Kidney epithelial cell (primary cell): ENCODE measurements at regions not wholly inside any gene's neighbourhood (a gene's known extent, or its start where the extent isn't known, plus 50 kb on each side); places are given as distances from the start of the nearest gene placed in this dataset.
A peak's percentile ranks its signal among the peaks of the same experiment; 100 is the strongest.

Experiments used
- DNase-seq: peaks from one replicate; pipeline ENCODE4 v3.0.0-alpha.2; 2010; ENCODE audit warnings: low read depth
- H3K27me3 ChIP-seq: 2 replicates; pipeline ENCODE4 v1.6.0; 2011; ENCODE audit warnings: low read length; ENCODE audit not compliant: control insufficient read depth, insufficient read depth
- H3K36me3 ChIP-seq: 2 replicates; pipeline ENCODE4 v1.5.1; 2011; ENCODE audit warnings: low read length; ENCODE audit not compliant: control insufficient read depth, insufficient read depth
- H3K4me3 ChIP-seq: 2 replicates; pipeline ENCODE4 v1.5.1; 2011; ENCODE audit warnings: low read depth, mild to moderate bottlenecking, control low read depth, low read length
- TF ChIP-seq, protein P1 (sequence below): IDR thresholded peaks from 2 replicates; pipeline ENCODE4 v1.5.1; 2011; ENCODE audit warnings: mild to moderate bottlenecking, moderate library complexity, low read length, control low read depth, inconsistent platforms; ENCODE audit not compliant: insufficient read depth, poor library complexity, severe bottlenecking

DNA sequence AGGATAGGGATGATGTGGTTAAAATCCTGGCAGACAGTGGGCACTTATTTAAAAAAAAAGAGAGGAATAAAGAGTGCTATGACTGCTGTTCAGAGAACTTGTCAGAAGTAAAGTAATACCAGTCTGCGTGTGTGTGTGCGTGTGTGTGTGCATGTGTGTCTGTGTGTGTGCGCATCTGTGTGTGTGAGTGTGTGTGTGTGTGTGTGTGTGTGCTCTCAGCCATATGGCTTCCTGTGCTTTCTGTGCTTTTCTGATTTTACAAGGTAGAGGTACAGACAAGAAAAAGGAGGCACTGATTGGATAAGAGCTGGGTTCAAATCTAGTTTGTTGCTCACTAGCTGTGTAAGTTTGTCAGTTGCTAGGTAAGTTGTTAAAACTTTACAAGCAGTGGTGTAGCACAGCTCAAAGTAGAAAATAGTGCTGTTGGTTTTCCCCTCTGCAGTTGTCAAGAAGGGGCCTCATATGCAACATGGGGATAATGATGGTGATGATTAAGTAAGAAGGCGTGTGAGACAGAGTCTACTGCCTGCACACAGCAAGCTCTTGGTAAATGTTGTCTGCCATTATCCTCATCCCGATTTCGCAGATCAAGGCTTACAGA, 155.3 kb upstream of the ZNF217 start:
- no peaks in the 10 kb centered on the region for H3K36me3 ChIP-seq
- TF ChIP-seq, protein P1, sequence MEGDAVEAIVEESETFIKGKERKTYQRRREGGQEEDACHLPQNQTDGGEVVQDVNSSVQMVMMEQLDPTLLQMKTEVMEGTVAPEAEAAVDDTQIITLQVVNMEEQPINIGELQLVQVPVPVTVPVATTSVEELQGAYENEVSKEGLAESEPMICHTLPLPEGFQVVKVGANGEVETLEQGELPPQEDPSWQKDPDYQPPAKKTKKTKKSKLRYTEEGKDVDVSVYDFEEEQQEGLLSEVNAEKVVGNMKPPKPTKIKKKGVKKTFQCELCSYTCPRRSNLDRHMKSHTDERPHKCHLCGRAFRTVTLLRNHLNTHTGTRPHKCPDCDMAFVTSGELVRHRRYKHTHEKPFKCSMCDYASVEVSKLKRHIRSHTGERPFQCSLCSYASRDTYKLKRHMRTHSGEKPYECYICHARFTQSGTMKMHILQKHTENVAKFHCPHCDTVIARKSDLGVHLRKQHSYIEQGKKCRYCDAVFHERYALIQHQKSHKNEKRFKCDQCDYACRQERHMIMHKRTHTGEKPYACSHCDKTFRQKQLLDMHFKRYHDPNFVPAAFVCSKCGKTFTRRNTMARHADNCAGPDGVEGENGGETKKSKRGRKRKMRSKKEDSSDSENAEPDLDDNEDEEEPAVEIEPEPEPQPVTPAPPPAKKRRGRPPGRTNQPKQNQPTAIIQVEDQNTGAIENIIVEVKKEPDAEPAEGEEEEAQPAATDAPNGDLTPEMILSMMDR: no peak
- DNase-seq: peak; percentile 86
- no peaks in the 10 kb centered on the region for H3K27me3 ChIP-seq
- no peak overlapping the region for H3K4me3 ChIP-seq

DNA sequence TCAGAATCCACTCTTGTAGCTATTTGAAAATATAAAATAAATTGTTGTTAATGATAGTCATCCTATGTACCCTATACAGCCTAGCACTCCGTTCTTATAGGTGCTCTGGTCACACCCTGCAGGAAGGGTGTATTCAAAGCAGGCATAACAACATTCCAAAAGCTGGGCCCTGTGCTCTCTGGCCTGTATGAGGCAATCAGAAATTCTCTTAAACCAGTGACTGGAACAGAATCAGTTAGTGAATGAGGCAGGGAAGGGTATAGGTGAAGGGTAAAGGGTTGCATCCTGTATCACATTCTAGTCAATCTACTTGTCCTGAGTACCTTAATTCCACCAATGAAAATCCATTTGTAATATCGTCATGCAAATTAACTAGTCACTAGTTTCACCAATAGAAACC, 154.5 kb upstream of the ZNF217 start:
- DNase-seq: no peak
- Histone ChIP-seq H3K27me3 (no peaks in the 10 kb centered on the region), H3K4me3 (no peak overlapping the region), H3K36me3 (no peaks in the 10 kb centered on the region)
- TF ChIP-seq, protein P1: no peak

DNA sequence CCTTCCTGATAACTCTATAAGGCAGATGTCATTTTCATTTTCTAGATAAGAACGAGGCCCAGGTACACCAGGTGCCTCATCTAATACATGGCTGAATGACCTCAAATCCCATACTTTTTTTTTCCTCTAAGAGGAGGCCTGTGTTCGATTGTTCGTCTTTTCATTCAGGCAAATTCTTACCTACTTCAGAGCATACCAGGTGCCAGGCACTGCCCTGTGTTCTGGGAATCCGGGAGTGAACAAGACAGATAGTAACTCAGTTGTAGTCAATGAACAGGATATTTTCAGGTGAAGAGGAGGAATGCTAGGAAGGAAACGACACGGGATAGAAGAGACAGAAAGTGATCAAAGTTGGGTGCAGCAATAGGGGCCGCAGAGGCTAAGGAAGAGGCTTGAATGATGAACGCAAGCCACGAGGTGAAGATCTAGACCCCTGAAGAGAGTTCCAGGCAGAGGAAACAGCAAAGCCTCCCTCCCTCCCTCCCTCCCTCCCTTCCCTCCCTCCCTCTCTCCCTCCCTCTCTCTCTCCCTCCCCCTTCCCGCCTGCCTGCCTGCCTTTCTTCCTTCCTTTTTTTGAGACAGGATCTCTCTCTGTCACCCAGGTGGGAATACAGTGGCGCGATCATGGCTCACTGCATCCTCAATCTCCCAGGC, 150.1 kb upstream of the ZNF217 start:
- Histone ChIP-seq H3K36me3 (no peaks in the 10 kb centered on the region), H3K27me3 (no peaks in the 10 kb centered on the region), H3K4me3 (no peak overlapping the region)
- DNase-seq: no peak
- TF ChIP-seq, protein P1: no peak

DNA sequence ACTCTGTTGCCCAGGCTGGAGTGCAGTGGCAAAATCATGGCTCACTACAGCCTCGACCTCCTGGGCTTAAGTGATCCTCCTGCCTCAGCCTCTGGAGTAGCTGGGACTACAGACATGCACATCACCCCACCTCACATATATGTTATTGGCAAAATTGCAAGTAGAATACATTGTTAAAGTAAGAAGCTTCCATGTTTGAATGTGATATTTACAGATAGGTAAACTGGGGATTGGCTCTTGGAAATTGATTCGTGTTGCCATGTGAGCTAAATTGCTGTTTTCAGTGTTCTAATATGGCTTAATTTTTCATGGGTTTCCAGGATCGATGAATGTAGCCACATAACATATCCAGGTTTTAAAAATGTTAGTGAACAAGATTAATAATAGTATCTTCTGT, 149.0 kb upstream of the ZNF217 start:
- H3K36me3 ChIP-seq: no peaks in the 10 kb centered on the region
- TF ChIP-seq, protein P1: no peak
- no peak overlapping the region for H3K4me3 ChIP-seq
- H3K27me3 ChIP-seq: no peaks in the 10 kb centered on the region
- DNase-seq: no peak

DNA sequence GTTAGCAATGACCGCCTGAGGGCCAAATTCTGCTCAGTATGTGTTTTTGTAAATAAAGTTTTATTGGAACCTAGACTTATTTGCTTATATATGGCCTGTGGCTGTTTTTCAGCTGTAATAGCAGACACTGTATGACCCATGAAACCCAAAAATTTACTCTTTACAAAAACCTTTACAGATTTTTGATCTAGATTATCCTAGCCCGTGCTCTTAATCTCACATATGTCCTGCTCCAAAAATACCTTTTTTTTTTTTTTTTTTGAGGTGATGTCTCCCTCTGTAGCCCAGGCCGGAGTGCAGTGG, 148.0 kb upstream of the ZNF217 start:
- Histone ChIP-seq H3K27me3 (no peaks in the 10 kb centered on the region), H3K36me3 (no peaks in the 10 kb centered on the region), H3K4me3 (no peak overlapping the region)
- DNase-seq: no peak
- TF ChIP-seq, protein P1: no peak
